ENCODE measurements at regions not wholly inside any gene's neighbourhood (a gene's known extent, or its start where the extent isn't known, plus 50 kb on each side); places are given as distances from the start of the nearest gene placed in this dataset.

DNA sequence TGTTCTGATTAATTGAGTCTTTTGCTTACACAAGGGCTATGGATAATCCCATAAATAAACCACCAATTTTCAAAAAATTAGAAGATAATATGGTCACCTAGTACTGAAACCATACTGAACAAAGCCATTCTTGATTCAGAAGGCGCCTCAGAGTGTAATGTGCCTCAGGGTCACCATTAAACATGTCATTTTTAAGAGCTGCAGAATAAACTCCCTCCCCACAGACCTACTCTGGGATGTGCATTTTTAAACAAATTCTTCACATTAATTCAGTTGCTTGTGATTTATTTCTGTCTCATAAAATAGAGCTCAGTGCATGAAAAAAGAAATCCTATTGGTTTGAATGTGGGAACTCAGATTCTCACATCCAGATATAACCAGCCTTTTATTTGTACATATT, 202.1 kb upstream of the HEY2 start:
- TF ChIP-seq EZH2 (IDR thresholded peaks at IDR 0.05; ENCODE audit: borderline replicate concordance, low read length), result no peak
- TF ChIP-seq, protein P1, sequence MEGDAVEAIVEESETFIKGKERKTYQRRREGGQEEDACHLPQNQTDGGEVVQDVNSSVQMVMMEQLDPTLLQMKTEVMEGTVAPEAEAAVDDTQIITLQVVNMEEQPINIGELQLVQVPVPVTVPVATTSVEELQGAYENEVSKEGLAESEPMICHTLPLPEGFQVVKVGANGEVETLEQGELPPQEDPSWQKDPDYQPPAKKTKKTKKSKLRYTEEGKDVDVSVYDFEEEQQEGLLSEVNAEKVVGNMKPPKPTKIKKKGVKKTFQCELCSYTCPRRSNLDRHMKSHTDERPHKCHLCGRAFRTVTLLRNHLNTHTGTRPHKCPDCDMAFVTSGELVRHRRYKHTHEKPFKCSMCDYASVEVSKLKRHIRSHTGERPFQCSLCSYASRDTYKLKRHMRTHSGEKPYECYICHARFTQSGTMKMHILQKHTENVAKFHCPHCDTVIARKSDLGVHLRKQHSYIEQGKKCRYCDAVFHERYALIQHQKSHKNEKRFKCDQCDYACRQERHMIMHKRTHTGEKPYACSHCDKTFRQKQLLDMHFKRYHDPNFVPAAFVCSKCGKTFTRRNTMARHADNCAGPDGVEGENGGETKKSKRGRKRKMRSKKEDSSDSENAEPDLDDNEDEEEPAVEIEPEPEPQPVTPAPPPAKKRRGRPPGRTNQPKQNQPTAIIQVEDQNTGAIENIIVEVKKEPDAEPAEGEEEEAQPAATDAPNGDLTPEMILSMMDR (conservative IDR thresholded peaks at IDR 0.05 in 1 of 2, IDR thresholded peaks at IDR 0.05 in 1 of 2; ENCODE audit: extremely low read depth in 1 of 2, insufficient read depth in 1 of 2, low read depth in 1 of 2, low read length in 2 of 2), result no peak
